CD14-positive monocyte (primary cell): ENCODE measurements at regions not wholly inside any gene's neighbourhood (a gene's known extent, or its start where the extent isn't known, plus 50 kb on each side); places are given as distances from the start of the nearest gene placed in this dataset.

Experiments
- DNase-seq, 3 donors: peaks; one replicate each; pipeline ENCODE4 v3.0.0-alpha.2; 2011 to 2022
- H2AFZ ChIP-seq: 2 replicates; pipeline ENCODE4 v1.6.0; 2012; ENCODE audit warnings: mild to moderate bottlenecking, low read depth, low read length, inconsistent platforms; ENCODE audit not compliant: insufficient read depth, poor library complexity, severe bottlenecking
- H3K27ac ChIP-seq, 2 donors: 1 replicate in 1 of 2; 2 replicates in 1 of 2; pipeline ENCODE4 v1.5.1; 2012 to 2013; ENCODE audit warnings: low read length in 2 of 2, control low read depth in 1 of 2, inconsistent platforms in 1 of 2, low read depth in 1 of 2, mild to moderate bottlenecking in 1 of 2
- H3K27me3 ChIP-seq, 2 donors: one replicate each; pipeline versions ENCODE4 v1.6.0 to v1.6.1; 2011 to 2013; ENCODE audit warnings: low read length in 2 of 2; ENCODE audit not compliant: control insufficient read depth in 2 of 2, insufficient read depth in 2 of 2
- H3K36me3 ChIP-seq, 2 donors: replicated peaks in 1 of 2; 1 replicate in 1 of 2; 2 replicates in 1 of 2; pipeline versions ENCODE4 v1.5.1 to v1.6.1; 2012 to 2013; ENCODE audit warnings: low read length in 2 of 2, control low read depth in 1 of 2, inconsistent platforms in 1 of 2, mild to moderate bottlenecking in 1 of 2; ENCODE audit not compliant: insufficient read depth in 2 of 2, control insufficient read depth in 1 of 2
- H3K4me1 ChIP-seq, 2 donors: 1 replicate in 1 of 2; 2 replicates in 1 of 2; pipeline versions ENCODE4 v1.5.1 to v1.6.1; 2012 to 2013; ENCODE audit warnings: low read length in 2 of 2, control low read depth in 1 of 2, inconsistent platforms in 1 of 2, mild to moderate bottlenecking in 1 of 2, moderate library complexity in 1 of 2; ENCODE audit not compliant: insufficient read depth in 2 of 2, control insufficient read depth in 1 of 2
- H3K4me2 ChIP-seq: replicated peaks from 2 replicates; pipeline ENCODE3; 2012; ENCODE audit warnings: low read length, moderate library complexity, mild to moderate bottlenecking; ENCODE audit not compliant: poor library complexity, severe bottlenecking; ENCODE audit errors: extremely low read depth
- H3K4me3 ChIP-seq, 3 experiments: fragments of 200-600 bp in 1 of 3; sonication (generic) in 1 of 3; replicated peaks in 1 of 3; 1 replicate in 2 of 3; 2 replicates in 1 of 3; pipeline ENCODE4 v1.5.1; 2011 to 2013; ENCODE audit warnings: low read length in 3 of 3, mild to moderate bottlenecking in 3 of 3, control low read depth in 2 of 3, low read depth in 2 of 3, inconsistent platforms in 1 of 3, moderate library complexity in 1 of 3
- H3K79me2 ChIP-seq: 2 replicates; pipeline ENCODE4 v1.6.0; 2012; ENCODE audit warnings: mild to moderate bottlenecking, control low read depth, inconsistent platforms, low read length, moderate library complexity; ENCODE audit not compliant: insufficient read depth
- H3K9ac ChIP-seq: 2 replicates; pipeline ENCODE4 v1.6.0; 2017; ENCODE audit warnings: low read length, mild to moderate bottlenecking; ENCODE audit not compliant: insufficient read depth, poor library complexity, severe bottlenecking
- H3K9me3 ChIP-seq, 2 donors: replicated peaks in 1 of 2; 1 replicate in 1 of 2; 2 replicates in 1 of 2; pipeline versions ENCODE4 v1.5.1 to v1.6.1; 2012 to 2013; ENCODE audit warnings: low read length in 2 of 2, control low read depth in 1 of 2; ENCODE audit not compliant: control insufficient read depth in 1 of 2, insufficient read depth in 1 of 2
- H4K20me1 ChIP-seq: 2 replicates; pipeline ENCODE4 v1.6.0; 2012; ENCODE audit warnings: mild to moderate bottlenecking, low read length, control low read depth, moderate library complexity; ENCODE audit not compliant: insufficient read depth
- H3K27ac Mint-ChIP-seq, 7 donors: one replicate each; pipeline ENCODE4 v1.8.0; 2020; ENCODE audit warnings: mild to moderate bottlenecking in 7 of 7, mixed read lengths in 7 of 7, moderate library complexity in 6 of 7, inconsistent platforms in 2 of 7
- H3K27me3 Mint-ChIP-seq, 3 donors: one replicate each; pipeline ENCODE4 v1.8.0; 2021 to 2022; ENCODE audit warnings: low read depth in 3 of 3, mild to moderate bottlenecking in 3 of 3, mixed read lengths in 3 of 3, moderate library complexity in 3 of 3, inconsistent platforms in 1 of 3
- H3K36me3 Mint-ChIP-seq, 2 donors: one replicate each; pipeline ENCODE4 v1.8.0; 2020; ENCODE audit warnings: mixed read lengths in 2 of 2, inconsistent platforms in 1 of 2, mild to moderate bottlenecking in 1 of 2
- H3K4me1 Mint-ChIP-seq: one replicate; pipeline ENCODE4 v1.8.0; 2020; ENCODE audit warnings: mild to moderate bottlenecking, mixed read lengths
- H3K4me3 Mint-ChIP-seq, 2 donors: one replicate each; pipeline ENCODE4 v1.8.0; 2020; ENCODE audit warnings: mild to moderate bottlenecking in 2 of 2, mixed read lengths in 2 of 2, moderate library complexity in 1 of 2
- H3K9me3 Mint-ChIP-seq, 7 donors: one replicate each; pipeline ENCODE4 v1.8.0; 2020 to 2022; ENCODE audit warnings: mixed read lengths in 7 of 7, mild to moderate bottlenecking in 6 of 7, moderate library complexity in 6 of 7, inconsistent platforms in 2 of 7
- CTCF ChIP-seq: fragments of 200-600 bp; IDR thresholded peaks from one replicate; pipeline ENCODE4 v1.8.0; 2022; ENCODE audit warnings: antibody characterized with exemption, mild to moderate bottlenecking
- WGBS: methylation state at CpG from one replicate; pipeline ENCODE4 v1.1.5; 2013; ENCODE audit warnings: missing lambda C conversion rate; ENCODE audit not compliant: insufficient coverage; 5-methylcytosine and 5-hydroxymethylcytosine counted together
- intact Hi-C, 2 donors: fragments of 100-400 bp; cut with micrococcal nuclease; formaldehyde crosslinking; loops; one replicate each; pipeline versions ENCODE4 v1.15.0 to v1.15.1; 2023

- TF ChIP-seq CTCF, result no peak
- Histone ChIP-seq H3K4me1 (no peaks in the 10 kb centered on the region), H3K4me3 (no peak overlapping the region), H2AFZ (no peak overlapping the region), H3K36me3 (no peaks in the 10 kb centered on the region), H4K20me1 (no peaks in the 10 kb centered on the region), H3K9ac (no peak overlapping the region), H3K27ac (no peak overlapping the region), H3K9me3 (no peaks in the 10 kb centered on the region), H3K27me3 (no peaks in the 10 kb centered on the region), H3K79me2 (no peaks in the 10 kb centered on the region), H3K4me2 (no peak overlapping the region)
- Mint-ChIP-seq H3K27me3 (peaks cover 2 to 11% (median 3%) of the 10 kb centered on the region in 3 donors), H3K4me1 (peaks cover 5% of the 10 kb centered on the region), H3K36me3 (no peaks in the 10 kb centered on the region), H3K9me3 (peaks cover 0 to 5% (median 0%) of the 10 kb centered on the region in 7 donors), H3K27ac (no peak overlapping the region), H3K4me3 (no peak overlapping the region)
- DNase-seq, result no peak
- intact Hi-C loops, result no loop called here
- 100% methylated on average over 3 of the region's 13 CpGs for WGBS
These were observed 151.8 kb upstream of the COL5A1 start for GRCh38 chr9:134489621-134490408.

- no peak overlapping the region for H3K4me3 ChIP-seq
- TF ChIP-seq CTCF, result no peak
- no peak overlapping the region for H3K9ac ChIP-seq
- intact Hi-C loops, result no loop called here
- Mint-ChIP-seq H3K27me3 (peaks cover 2 to 9% (median 3%) of the 10 kb centered on the region in 3 donors), H3K9me3 (peaks cover 0 to 5% (median 0%) of the 10 kb centered on the region in 7 donors), H3K27ac (no peak overlapping the region), H3K4me3 (no peak overlapping the region), H3K4me1 (peaks cover 5% of the 10 kb centered on the region), H3K36me3 (no peaks in the 10 kb centered on the region)
- H3K9me3 ChIP-seq, result no peaks in the 10 kb centered on the region
- H3K79me2 ChIP-seq, result no peaks in the 10 kb centered on the region
- H3K27me3 ChIP-seq, result no peaks in the 10 kb centered on the region
- H3K36me3 ChIP-seq, result no peaks in the 10 kb centered on the region
- H2AFZ ChIP-seq, result no peak overlapping the region
- no peak for DNase-seq
- H3K4me1 ChIP-seq, result no peaks in the 10 kb centered on the region
- no peaks in the 10 kb centered on the region for H4K20me1 ChIP-seq
- H3K27ac ChIP-seq, result no peak overlapping the region
- no peak overlapping the region for H3K4me2 ChIP-seq
- WGBS, result 79% methylated on average over 6 of the region's 9 CpGs
These were observed 151.2 kb upstream of the COL5A1 start for GRCh38 chr9:134490446-134490845.
